ENCODE measurements at regions not wholly inside any gene's neighbourhood (a gene's known extent, or its start where the extent isn't known, plus 50 kb on each side); places are given as distances from the start of the nearest gene placed in this dataset.

GRCh38 chr4:164373021-164373420 is 380.9 kb upstream of the SMIM31 start:
- no peak overlapping the region for H3K4me3 ChIP-seq (ENCODE audit: control insufficient read depth, low read depth, low read length)
- DNase-seq (ENCODE audit: low read depth) = no peak
- TF ChIP-seq, protein P1, sequence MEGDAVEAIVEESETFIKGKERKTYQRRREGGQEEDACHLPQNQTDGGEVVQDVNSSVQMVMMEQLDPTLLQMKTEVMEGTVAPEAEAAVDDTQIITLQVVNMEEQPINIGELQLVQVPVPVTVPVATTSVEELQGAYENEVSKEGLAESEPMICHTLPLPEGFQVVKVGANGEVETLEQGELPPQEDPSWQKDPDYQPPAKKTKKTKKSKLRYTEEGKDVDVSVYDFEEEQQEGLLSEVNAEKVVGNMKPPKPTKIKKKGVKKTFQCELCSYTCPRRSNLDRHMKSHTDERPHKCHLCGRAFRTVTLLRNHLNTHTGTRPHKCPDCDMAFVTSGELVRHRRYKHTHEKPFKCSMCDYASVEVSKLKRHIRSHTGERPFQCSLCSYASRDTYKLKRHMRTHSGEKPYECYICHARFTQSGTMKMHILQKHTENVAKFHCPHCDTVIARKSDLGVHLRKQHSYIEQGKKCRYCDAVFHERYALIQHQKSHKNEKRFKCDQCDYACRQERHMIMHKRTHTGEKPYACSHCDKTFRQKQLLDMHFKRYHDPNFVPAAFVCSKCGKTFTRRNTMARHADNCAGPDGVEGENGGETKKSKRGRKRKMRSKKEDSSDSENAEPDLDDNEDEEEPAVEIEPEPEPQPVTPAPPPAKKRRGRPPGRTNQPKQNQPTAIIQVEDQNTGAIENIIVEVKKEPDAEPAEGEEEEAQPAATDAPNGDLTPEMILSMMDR (IDR thresholded peaks at IDR 0.05; ENCODE audit: control insufficient read depth, insufficient read depth, low read depth, low read length, missing control alignments) = no peak

- DNase-seq (ENCODE audit: low read depth) = no peak
- TF ChIP-seq, protein P1 (IDR thresholded peaks at IDR 0.05; ENCODE audit: control insufficient read depth, insufficient read depth, low read depth, low read length, missing control alignments) = no peak
- H3K4me3 ChIP-seq (ENCODE audit: control insufficient read depth, low read depth, low read length) = no peak overlapping the region
Measured at GRCh38 chr4:164377277-164377676, 376.7 kb upstream of the SMIM31 start.

GRCh38 chr4:164378361-164378760 is 375.6 kb upstream of the SMIM31 start:
- TF ChIP-seq, protein P1 (IDR thresholded peaks at IDR 0.05; ENCODE audit: control insufficient read depth, insufficient read depth, low read depth, low read length, missing control alignments) = no peak
- H3K4me3 ChIP-seq (ENCODE audit: control insufficient read depth, low read depth, low read length) = no peak overlapping the region
- DNase-seq (ENCODE audit: low read depth) = no peak

DNA sequence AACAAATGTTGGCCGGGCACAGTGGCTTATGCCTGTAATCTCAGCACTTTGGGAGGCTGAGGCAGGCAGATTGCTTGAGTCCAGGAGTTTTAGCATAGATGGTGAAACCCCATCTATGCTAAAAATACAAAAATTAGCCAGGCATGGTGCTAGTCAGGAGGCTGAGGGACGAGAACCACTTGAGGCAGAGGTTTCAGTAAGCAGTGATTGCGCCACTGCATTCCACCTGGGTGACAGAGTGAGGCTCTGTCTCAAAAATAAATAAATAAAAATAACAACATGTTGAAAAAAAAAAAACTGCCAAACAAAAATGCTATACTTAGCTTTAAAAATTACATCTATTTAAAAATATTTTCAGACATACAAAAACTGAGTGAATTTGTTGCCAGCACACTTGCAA is 374.2 kb upstream of the SMIM31 start:
- TF ChIP-seq, protein P1 (IDR thresholded peaks at IDR 0.05; ENCODE audit: control insufficient read depth, insufficient read depth, low read depth, low read length, missing control alignments) = no peak
- no peak overlapping the region for H3K4me3 ChIP-seq (ENCODE audit: control insufficient read depth, low read depth, low read length)
- DNase-seq (ENCODE audit: low read depth) = no peak

- H3K4me3 ChIP-seq (ENCODE audit: control insufficient read depth, low read depth, low read length) = no peak overlapping the region
- DNase-seq (ENCODE audit: low read depth) = no peak
- TF ChIP-seq, protein P1 (IDR thresholded peaks at IDR 0.05; ENCODE audit: control insufficient read depth, insufficient read depth, low read depth, low read length, missing control alignments) = no peak
Measured at GRCh38 chr4:164381859-164382258, 372.1 kb upstream of the SMIM31 start.

GRCh38 chr4:164383058-164383357 is 370.9 kb upstream of the SMIM31 start:
- no peak for DNase-seq (ENCODE audit: low read depth)
- H3K4me3 ChIP-seq (ENCODE audit: control insufficient read depth, low read depth, low read length) = no peak overlapping the region
- TF ChIP-seq, protein P1 (IDR thresholded peaks at IDR 0.05; ENCODE audit: control insufficient read depth, insufficient read depth, low read depth, low read length, missing control alignments) = no peak

All from AG09309 (cell line).